ENCODE measurements at regions not wholly inside any gene's neighbourhood (a gene's known extent, or its start where the extent isn't known, plus 50 kb on each side); places are given as distances from the start of the nearest gene placed in this dataset.
"Not testable (repeated sequence)": the region's sequence is repeated elsewhere in the genome, so short reads cannot be mapped to it uniquely, and the experiment has no call there.

GRCh38 chr3:103513003-103513402 is 1078.2 kb downstream of the ZPLD1 start:
- no peak for DNase-seq

DNA sequence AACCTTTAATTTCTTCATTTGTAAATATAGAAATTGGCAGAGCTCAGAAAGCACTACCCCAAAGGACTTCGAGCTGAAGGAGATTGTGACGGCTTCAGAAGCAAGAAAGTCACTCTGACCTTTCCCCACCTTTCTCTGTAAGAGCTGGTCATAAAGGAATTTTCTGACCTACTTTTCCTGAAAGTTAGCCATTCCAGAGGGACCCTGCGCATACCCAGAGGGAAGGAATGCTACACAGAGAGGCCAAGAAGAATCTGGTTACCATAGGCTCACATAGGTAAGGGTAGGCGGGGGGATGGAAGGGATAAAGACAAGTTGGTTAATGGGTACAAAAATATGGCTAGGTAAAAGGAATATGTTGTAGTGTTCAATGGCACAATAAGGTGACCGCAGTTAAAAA is 1080.3 kb downstream of the ZPLD1 start:
- no peak for DNase-seq

- no peak for DNase-seq
These were observed 1082.1 kb downstream of the ZPLD1 start for GRCh38 chr3:103516950-103517349.

- not testable (repeated sequence) for DNase-seq
These were observed 1096.5 kb downstream of the ZPLD1 start for GRCh38 chr3:103531327-103531726.

DNA sequence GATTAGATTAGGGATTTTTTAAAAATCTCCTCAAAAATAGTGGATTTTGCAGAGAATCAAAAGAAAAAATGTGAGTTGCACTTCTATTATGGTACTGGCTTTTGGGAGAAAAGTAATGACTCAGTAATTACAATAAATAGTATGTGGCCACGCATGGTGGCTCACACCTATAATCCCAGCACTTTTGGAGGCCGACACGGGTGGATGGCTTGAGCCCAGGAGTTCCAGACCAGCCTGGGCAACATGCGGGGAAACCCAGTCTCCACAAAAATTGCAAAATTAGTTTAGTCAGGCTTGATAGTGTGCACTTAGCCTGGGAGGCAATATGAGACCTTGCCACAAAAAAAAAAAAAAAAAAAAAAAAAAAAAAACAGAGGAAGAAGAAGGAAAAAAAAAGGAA is 1098.2 kb downstream of the ZPLD1 start:
- DNase-seq, result no peak

GRCh38 chr3:103554451-103554850 is 1119.6 kb downstream of the ZPLD1 start:
- DNase-seq, result no peak

- not testable (repeated sequence) for DNase-seq
These were observed 1129.3 kb downstream of the ZPLD1 start for GRCh38 chr3:103564116-103564515.

- no peak for DNase-seq
These were observed 1151.0 kb downstream of the ZPLD1 start for GRCh38 chr3:103585809-103586208.

GRCh38 chr3:103589770-103590169 is 1155.0 kb downstream of the ZPLD1 start:
- no peak for DNase-seq

DNA sequence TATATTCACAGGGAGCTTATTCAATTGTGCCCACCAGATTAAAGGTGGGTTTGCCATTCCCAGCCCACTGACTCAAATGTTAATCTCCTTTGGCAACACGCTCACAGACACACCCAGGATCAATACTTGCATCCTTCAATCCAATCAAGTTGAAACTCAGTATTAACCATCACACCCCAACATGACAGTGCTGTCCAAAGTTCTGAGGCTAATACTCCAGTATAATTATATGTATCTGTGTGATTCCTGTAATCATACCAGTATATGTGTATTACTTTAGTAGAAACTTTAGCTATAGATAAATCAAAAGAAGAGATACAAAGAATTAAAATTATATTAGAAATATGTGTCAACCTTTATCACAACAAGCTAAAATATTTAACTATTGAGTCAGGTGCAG is 1166.0 kb downstream of the ZPLD1 start:
- DNase-seq, result no peak

- DNase-seq, result no peak
These were observed 1166.9 kb downstream of the ZPLD1 start for GRCh38 chr3:103601666-103602065.

- DNase-seq, result no peak
These were observed 1174.7 kb downstream of the ZPLD1 start for GRCh38 chr3:103609472-103609871.

DNA sequence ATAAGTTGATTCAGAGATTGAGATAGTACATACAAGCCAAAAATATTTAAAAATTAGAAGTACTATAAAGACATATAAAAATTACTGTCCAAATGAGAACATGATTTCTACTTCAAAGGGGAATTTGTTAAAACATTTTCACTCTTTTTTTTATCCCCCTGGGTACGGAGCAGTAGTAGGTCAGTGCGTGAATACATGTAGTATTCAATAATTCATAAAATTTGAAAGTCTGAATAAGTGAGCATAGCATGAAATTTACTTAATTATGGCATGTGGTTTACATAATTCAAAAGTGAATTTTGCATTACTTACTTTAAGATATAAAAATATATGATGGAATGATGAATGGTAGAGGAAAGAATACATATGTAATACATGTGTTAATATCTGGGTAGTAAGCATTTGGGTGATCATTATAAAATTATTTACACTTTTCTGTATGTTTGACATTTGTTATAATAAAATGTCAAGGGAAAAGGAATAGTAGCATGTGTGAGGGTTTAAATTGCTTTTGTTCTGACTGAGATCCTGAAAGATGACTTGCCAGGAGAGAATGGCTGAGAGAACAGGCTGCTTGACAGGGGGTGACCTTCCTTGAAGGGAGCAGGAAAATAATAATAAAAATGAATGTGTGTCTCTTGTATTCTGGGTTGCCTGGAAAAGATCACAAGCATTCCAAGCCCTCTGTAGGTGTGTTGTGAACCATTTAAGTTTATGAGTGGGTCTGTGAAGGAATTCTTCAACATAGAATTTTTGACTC is 1178.8 kb downstream of the ZPLD1 start:
- DNase-seq, result no peak

DNA sequence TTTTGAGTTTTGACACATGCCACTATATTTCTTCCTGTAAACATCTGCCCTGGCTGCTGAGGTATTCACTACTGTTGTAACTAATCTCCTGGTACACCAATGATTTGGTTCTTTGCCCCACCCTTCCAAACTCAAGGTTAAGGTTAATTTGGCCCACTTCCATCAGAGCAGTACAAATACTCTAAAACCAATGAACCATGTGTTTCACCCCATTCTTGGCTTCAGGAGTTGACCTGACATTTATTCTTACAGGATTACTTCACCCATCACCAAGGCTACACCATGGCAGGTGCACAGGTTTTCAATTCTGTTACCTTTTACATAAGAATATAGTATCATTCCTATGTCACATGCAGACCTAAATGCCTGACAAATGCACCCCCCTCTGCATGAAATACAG is 1179.9 kb downstream of the ZPLD1 start:
- DNase-seq, result no peak

GRCh38 chr3:103617961-103618360 is 1183.1 kb downstream of the ZPLD1 start:
- DNase-seq, result no peak

- DNase-seq, result no peak
These were observed 1189.5 kb downstream of the ZPLD1 start for GRCh38 chr3:103624271-103624670.

DNA sequence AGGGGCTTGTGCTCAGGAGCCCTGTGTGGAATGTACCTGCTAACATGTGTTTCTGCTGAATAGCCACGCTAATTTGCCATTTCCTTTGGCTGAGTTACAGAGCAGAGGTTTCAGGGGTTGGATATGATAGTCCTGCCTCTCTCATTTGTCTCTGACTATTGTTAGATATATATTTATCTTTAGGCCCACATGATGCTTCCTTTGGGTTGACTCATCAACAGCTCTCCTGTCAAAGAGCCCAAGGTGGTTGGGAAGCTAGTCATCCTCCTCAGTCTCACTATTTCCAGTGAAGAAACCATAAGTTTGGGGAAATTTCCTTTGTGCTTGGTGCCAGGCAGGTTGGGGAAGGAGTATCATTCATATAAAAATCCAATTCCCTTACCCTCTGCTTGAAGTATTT is 1194.6 kb downstream of the ZPLD1 start:
- DNase-seq, result no peak

DNA sequence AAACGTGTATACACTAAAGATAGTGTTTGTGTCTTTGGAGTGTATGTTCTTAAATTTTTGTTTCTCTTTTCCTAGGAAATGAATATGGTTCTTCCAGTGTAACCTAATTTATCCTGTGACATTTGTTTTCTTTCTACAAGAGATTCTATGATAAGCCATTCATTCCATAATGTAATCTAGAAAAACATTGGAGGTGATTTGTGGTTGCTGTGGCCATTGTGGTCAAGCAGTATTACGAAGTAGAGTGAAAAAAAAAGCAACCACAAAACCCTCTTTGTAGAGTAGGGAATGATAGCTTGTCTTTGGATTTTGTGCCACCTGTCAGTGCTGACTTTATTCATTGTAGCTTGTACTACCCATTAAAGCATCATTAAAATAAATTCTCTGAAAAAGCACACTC is 1209.6 kb downstream of the ZPLD1 start:
- no peak for DNase-seq

GRCh38 chr3:103653996-103654395 is 1219.2 kb downstream of the ZPLD1 start:
- no peak for DNase-seq

DNA sequence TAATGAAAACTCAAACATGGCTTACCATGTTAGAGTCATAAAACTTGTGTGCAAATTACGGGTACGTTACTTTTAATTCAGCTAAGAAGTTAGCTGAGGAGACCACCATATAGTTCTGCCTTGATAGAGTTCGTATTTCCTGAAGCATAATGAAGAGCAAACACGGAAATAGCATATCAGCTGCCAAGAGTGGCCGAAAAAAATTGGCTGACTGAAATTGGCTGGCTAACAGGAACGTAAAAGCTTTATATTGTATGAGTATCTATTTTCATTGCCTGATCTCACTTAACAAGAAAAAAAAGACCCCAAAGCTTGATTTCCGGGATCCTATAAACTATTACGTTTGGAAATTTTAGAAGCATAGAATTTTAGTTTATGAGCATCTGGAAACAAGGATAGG is 1222.9 kb downstream of the ZPLD1 start:
- peak; percentile 6 for DNase-seq

- DNase-seq, result no peak
These were observed 1226.0 kb downstream of the ZPLD1 start for GRCh38 chr3:103660810-103661209.

- DNase-seq, result no peak
These were observed 1227.8 kb downstream of the ZPLD1 start for GRCh38 chr3:103662591-103662990.

- DNase-seq, result no peak
These were observed 1237.5 kb downstream of the ZPLD1 start for GRCh38 chr3:103672346-103672745.

GRCh38 chr3:103684904-103685303 is 1250.1 kb downstream of the ZPLD1 start:
- DNase-seq, result no peak

DNA sequence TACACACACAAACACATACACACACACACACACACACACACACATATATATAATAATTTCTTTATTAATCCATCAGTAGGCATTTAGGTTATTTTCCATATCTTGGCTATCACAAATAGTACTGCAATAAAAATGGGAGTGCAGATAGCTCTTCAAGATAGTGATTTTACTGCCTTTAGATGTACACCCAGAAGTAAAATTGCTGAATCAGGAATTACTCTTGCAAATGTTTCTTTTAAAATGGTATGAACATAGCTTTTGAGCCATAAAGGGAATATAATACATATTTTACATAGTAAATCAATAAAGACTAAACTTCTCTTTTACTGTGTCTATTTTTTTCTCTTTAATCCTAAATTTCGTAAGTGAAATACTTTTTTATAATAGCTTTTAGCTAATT is 1251.1 kb downstream of the ZPLD1 start:
- DNase-seq, result no peak
